Endothelial cell (in vitro differentiated cells): ENCODE measurements at regions not wholly inside any gene's neighbourhood (a gene's known extent, or its start where the extent isn't known, plus 50 kb on each side); places are given as distances from the start of the nearest gene placed in this dataset.

Experiments
- DNase-seq: peaks from one replicate; pipeline ENCODE4 v3.0.0; 2021; ENCODE audit warnings: low spot score
- H3K27ac Mint-ChIP-seq: one replicate; pipeline ENCODE4 v1.8.0; 2021; ENCODE audit warnings: mixed read lengths, inconsistent platforms; ENCODE audit not compliant: unreplicated experiment
- H3K27me3 Mint-ChIP-seq: one replicate; pipeline ENCODE4 v1.8.0; 2021; ENCODE audit warnings: mild to moderate bottlenecking, moderate library complexity, mixed read lengths, inconsistent platforms; ENCODE audit not compliant: unreplicated experiment
- H3K36me3 Mint-ChIP-seq: one replicate; pipeline ENCODE4 v1.8.0; 2021; ENCODE audit warnings: mild to moderate bottlenecking, low read depth, mixed read lengths, inconsistent platforms; ENCODE audit not compliant: unreplicated experiment
- H3K4me1 Mint-ChIP-seq: one replicate; pipeline ENCODE4 v1.8.0; 2021; ENCODE audit warnings: mild to moderate bottlenecking, mixed read lengths, inconsistent platforms; ENCODE audit not compliant: unreplicated experiment
- H3K4me3 Mint-ChIP-seq: one replicate; pipeline ENCODE4 v1.8.0; 2021; ENCODE audit warnings: mild to moderate bottlenecking, mixed read lengths, inconsistent platforms; ENCODE audit not compliant: unreplicated experiment
- H3K9me3 Mint-ChIP-seq: one replicate; pipeline ENCODE4 v1.8.0; 2021; ENCODE audit warnings: mixed read lengths, inconsistent platforms; ENCODE audit not compliant: unreplicated experiment
- TF ChIP-seq, protein P1 (sequence below): fragments of 200-600 bp; sonication (generic); IDR thresholded peaks from one replicate; pipeline ENCODE4 v1.5.0; 2021; ENCODE audit warnings: antibody characterized with exemption; ENCODE audit not compliant: unreplicated experiment

DNA sequence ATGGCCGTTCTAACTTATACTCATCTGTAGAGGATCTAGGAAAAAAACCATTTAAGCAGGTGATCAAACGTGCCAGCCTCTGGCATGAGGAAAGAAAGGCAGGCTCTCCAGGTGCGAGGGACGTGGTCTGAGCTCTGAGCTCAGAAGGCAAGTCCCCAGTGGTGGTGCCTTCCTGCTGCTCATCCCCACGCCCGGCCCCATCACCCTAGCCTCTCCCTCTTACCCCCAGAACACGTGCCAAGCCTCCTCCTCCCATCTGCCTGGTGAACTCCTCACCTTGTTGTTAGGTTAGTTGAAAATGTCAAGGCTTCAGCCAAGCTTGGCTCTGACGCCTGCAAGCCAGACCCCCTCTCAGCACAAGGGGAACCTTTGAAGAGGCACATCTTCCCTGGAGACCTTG lies 571.2 kb upstream of the MKI67 start:
- Mint-ChIP-seq H3K27ac (no peak overlapping the region), H3K4me3 (no peak overlapping the region), H3K36me3 (no peaks in the 10 kb centered on the region), H3K27me3 (no peaks in the 10 kb centered on the region), H3K9me3 (no peaks in the 10 kb centered on the region), H3K4me1 (no peaks in the 10 kb centered on the region)
- no peak for DNase-seq
- TF ChIP-seq, protein P1, sequence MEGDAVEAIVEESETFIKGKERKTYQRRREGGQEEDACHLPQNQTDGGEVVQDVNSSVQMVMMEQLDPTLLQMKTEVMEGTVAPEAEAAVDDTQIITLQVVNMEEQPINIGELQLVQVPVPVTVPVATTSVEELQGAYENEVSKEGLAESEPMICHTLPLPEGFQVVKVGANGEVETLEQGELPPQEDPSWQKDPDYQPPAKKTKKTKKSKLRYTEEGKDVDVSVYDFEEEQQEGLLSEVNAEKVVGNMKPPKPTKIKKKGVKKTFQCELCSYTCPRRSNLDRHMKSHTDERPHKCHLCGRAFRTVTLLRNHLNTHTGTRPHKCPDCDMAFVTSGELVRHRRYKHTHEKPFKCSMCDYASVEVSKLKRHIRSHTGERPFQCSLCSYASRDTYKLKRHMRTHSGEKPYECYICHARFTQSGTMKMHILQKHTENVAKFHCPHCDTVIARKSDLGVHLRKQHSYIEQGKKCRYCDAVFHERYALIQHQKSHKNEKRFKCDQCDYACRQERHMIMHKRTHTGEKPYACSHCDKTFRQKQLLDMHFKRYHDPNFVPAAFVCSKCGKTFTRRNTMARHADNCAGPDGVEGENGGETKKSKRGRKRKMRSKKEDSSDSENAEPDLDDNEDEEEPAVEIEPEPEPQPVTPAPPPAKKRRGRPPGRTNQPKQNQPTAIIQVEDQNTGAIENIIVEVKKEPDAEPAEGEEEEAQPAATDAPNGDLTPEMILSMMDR, result no peak

DNA sequence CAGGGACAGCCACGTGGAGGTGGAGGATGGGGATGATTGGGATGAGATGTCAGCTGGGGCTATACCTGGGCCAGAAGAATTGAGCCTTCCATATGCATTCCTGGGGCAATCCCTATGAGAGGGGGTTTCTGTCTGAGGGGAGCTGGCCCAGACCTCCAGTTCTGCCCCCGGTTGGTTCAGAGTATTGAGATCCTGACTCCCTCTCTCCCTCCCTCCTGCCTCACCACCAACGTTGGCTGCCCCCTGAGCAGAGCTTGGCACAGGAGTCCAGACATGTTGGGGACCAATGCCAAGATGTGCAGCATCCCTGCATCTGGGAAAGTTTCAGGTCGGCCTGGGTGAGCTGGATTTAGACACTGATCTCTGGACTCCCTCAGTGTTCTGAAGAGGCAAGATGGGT lies 575.2 kb upstream of the MKI67 start:
- TF ChIP-seq, protein P1, result no peak
- no peak overlapping the region for H3K27ac Mint-ChIP-seq
- no peaks in the 10 kb centered on the region for H3K27me3 Mint-ChIP-seq
- H3K36me3 Mint-ChIP-seq, result no peaks in the 10 kb centered on the region
- no peaks in the 10 kb centered on the region for H3K4me1 Mint-ChIP-seq
- no peak for DNase-seq
- no peaks in the 10 kb centered on the region for H3K9me3 Mint-ChIP-seq
- no peak overlapping the region for H3K4me3 Mint-ChIP-seq

GRCh38 chr10:128701837-128702236 lies 575.6 kb upstream of the MKI67 start:
- Mint-ChIP-seq H3K9me3 (no peaks in the 10 kb centered on the region), H3K27me3 (no peaks in the 10 kb centered on the region), H3K36me3 (no peaks in the 10 kb centered on the region), H3K4me1 (peaks cover 2% of the 10 kb centered on the region), H3K4me3 (no peak overlapping the region), H3K27ac (no peak overlapping the region)
- TF ChIP-seq, protein P1, result no peak
- DNase-seq, result no peak

DNA sequence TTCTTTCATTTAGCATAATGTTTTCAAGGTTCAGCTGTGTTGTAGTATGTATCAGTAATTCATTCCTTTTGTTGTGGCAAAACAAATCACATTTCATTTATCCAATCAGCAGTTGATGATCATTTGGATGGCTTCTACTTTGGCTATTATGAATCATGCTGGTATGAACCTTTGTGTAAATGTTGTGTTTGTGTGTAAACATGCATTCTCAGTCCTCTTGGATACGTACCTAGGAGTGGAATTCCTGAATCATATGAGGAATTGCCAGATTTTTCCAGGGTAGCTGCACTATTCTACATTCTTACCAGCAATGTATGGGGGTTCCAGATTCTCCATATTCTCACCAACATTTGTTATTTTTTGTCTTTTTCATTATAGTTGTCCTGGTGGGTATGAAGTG lies 578.5 kb upstream of the MKI67 start:
- TF ChIP-seq, protein P1, result no peak
- Mint-ChIP-seq H3K27me3 (no peaks in the 10 kb centered on the region), H3K4me3 (no peak overlapping the region), H3K36me3 (no peaks in the 10 kb centered on the region), H3K4me1 (peaks cover 7% of the 10 kb centered on the region), H3K9me3 (no peaks in the 10 kb centered on the region), H3K27ac (no peak overlapping the region)
- DNase-seq, result no peak

GRCh38 chr10:128708182-128708581 lies 582.0 kb upstream of the MKI67 start:
- no peaks in the 10 kb centered on the region for H3K36me3 Mint-ChIP-seq
- peak overlapping the region; percentile 26 for H3K27ac Mint-ChIP-seq
- H3K9me3 Mint-ChIP-seq, result no peaks in the 10 kb centered on the region
- no peak for DNase-seq
- no peak overlapping the region for H3K4me3 Mint-ChIP-seq
- TF ChIP-seq, protein P1, result no peak
- peaks cover 7% of the 10 kb centered on the region for H3K4me1 Mint-ChIP-seq
- H3K27me3 Mint-ChIP-seq, result peaks cover 8% of the 10 kb centered on the region
